Liver (tissue), 8 donors: ENCODE measurements at regions not wholly inside any gene's neighbourhood (a gene's known extent, or its start where the extent isn't known, plus 50 kb on each side); places are given as distances from the start of the nearest gene placed in this dataset.

Source experiments
- DNase-seq: peaks from one replicate; pipeline ENCODE4 v3.0.0-alpha.2; 2017; ENCODE audit warnings: low spot score
- H3K27ac ChIP-seq, 2 donors: one replicate each; pipeline ENCODE4 v1.7.0; 2013; ENCODE audit warnings: inconsistent platforms in 2 of 2, low read length in 2 of 2, control low read depth in 1 of 2, low read depth in 1 of 2, mild to moderate bottlenecking in 1 of 2
- H3K27me3 ChIP-seq, 4 donors: one replicate each; pipeline versions ENCODE4 v1.6.1 to v1.7.0; 2013; ENCODE audit warnings: low read length in 3 of 4, inconsistent platforms in 1 of 4, mild to moderate bottlenecking in 1 of 4, moderate library complexity in 1 of 4; ENCODE audit not compliant: control insufficient read depth in 4 of 4, insufficient read depth in 4 of 4
- H3K36me3 ChIP-seq, 4 donors: one replicate each; pipeline versions ENCODE4 v1.6.1 to v1.7.0; 2013; ENCODE audit warnings: low read length in 3 of 4, mild to moderate bottlenecking in 3 of 4, low read depth in 1 of 4, moderate library complexity in 1 of 4; ENCODE audit not compliant: control insufficient read depth in 4 of 4, insufficient read depth in 3 of 4
- H3K4me1 ChIP-seq, 4 donors: one replicate each; pipeline versions ENCODE4 v1.6.1 to v1.7.0; 2013; ENCODE audit warnings: low read length in 3 of 4, mild to moderate bottlenecking in 3 of 4, moderate library complexity in 1 of 4; ENCODE audit not compliant: control insufficient read depth in 4 of 4, insufficient read depth in 4 of 4
- H3K4me3 ChIP-seq, 3 donors: one replicate each; pipeline versions ENCODE4 v1.6.1 to v1.7.0; 2013; ENCODE audit warnings: low read length in 3 of 3, control low read depth in 1 of 3, low read depth in 1 of 3, mild to moderate bottlenecking in 1 of 3
- H3K9ac ChIP-seq, 2 donors: one replicate each; pipeline ENCODE4 v1.7.0; 2013; ENCODE audit warnings: low read length in 2 of 2, mild to moderate bottlenecking in 2 of 2, moderate library complexity in 2 of 2, control low read depth in 1 of 2, low read depth in 1 of 2
- H3K9me3 ChIP-seq, 4 donors: one replicate each; pipeline versions ENCODE4 v1.6.1 to v1.7.0; 2013; ENCODE audit warnings: low read length in 3 of 4; ENCODE audit not compliant: control insufficient read depth in 4 of 4
- EGR1 ChIP-seq, 2 donors: IDR thresholded peaks; 2 replicates each; pipeline ENCODE4 v1.6.1; 2016 to 2018; ENCODE audit warnings: antibody characterized with exemption in 2 of 2, low read depth in 2 of 2
- FOXA1 ChIP-seq: IDR thresholded peaks from 2 replicates; pipeline ENCODE4 v1.6.1; 2016; ENCODE audit warnings: antibody characterized with exemption
- FOXA2 ChIP-seq: IDR thresholded peaks from 2 replicates; pipeline ENCODE4 v1.6.1; 2016; ENCODE audit warnings: antibody characterized with exemption
- GABPA ChIP-seq, 2 donors: IDR thresholded peaks in 1 of 2; conservative IDR thresholded peaks in 1 of 2; 2 replicates each; pipeline ENCODE4 v1.6.1; 2016; ENCODE audit warnings: antibody characterized with exemption in 2 of 2, mild to moderate bottlenecking in 1 of 2, moderate library complexity in 1 of 2
- HNF4A ChIP-seq, 2 donors: conservative IDR thresholded peaks; 2 replicates each; pipeline ENCODE4 v1.6.1; 2016; ENCODE audit warnings: antibody characterized with exemption in 2 of 2, mild to moderate bottlenecking in 2 of 2
- HNF4G ChIP-seq: IDR thresholded peaks from 2 replicates; pipeline ENCODE4 v1.6.1; 2016; ENCODE audit warnings: antibody characterized with exemption
- JUND ChIP-seq, 2 donors: IDR thresholded peaks; 2 replicates each; pipeline ENCODE4 v1.6.1; 2016; ENCODE audit warnings: antibody characterized with exemption in 2 of 2
- NR2F2 ChIP-seq: IDR thresholded peaks from 2 replicates; pipeline ENCODE4 v1.6.1; 2016; ENCODE audit warnings: antibody characterized with exemption
- RAD21 ChIP-seq, 2 donors: IDR thresholded peaks; 2 replicates each; pipeline ENCODE4 v1.6.1; 2016; ENCODE audit warnings: antibody characterized with exemption in 2 of 2, mild to moderate bottlenecking in 2 of 2
- RXRA ChIP-seq, 2 donors: IDR thresholded peaks; 2 replicates each; pipeline ENCODE4 v1.6.1; 2017 to 2018; ENCODE audit warnings: antibody characterized with exemption in 2 of 2, mild to moderate bottlenecking in 1 of 2
- SP1 ChIP-seq: IDR thresholded peaks from 2 replicates; pipeline ENCODE4 v1.6.1; 2018; ENCODE audit warnings: antibody characterized with exemption, mild to moderate bottlenecking
- TAF1 ChIP-seq: conservative IDR thresholded peaks from 2 replicates; pipeline ENCODE4 v1.6.1; 2016; ENCODE audit warnings: antibody characterized with exemption, mild to moderate bottlenecking
- YY1 ChIP-seq: IDR thresholded peaks from 2 replicates; pipeline ENCODE4 v1.6.1; 2016; ENCODE audit warnings: antibody characterized with exemption, mild to moderate bottlenecking
- WGBS: extraction: QIAGEN DNeasy Blood & Tissue Kit; methylation state at CpG from one replicate; pipeline ENCODE4 v1.1.7; 2013; 5-methylcytosine and 5-hydroxymethylcytosine counted together
- TF ChIP-seq, protein P1 (sequence below): IDR thresholded peaks from 2 replicates; pipeline ENCODE4 v1.6.1; 2016; ENCODE audit warnings: antibody characterized with exemption
- TF ChIP-seq, protein P2 (sequence below): fragments of 150-350 bp; IDR thresholded peaks from 2 replicates; pipeline ENCODE4 v1.5.1; 2017; ENCODE audit warnings: improper control_type of control experiment, low read depth, low read length; ENCODE audit not compliant: missing input control
- TF ChIP-seq, protein P3 (sequence below): IDR thresholded peaks from 2 replicates; pipeline ENCODE4 v1.6.1; 2016; ENCODE audit warnings: antibody characterized with exemption
- donor health status: healthy.
- donor health status: healthy.
- donor health status: healthy.
- donor health status: healthy.
- donor health status: healthy.

DNA sequence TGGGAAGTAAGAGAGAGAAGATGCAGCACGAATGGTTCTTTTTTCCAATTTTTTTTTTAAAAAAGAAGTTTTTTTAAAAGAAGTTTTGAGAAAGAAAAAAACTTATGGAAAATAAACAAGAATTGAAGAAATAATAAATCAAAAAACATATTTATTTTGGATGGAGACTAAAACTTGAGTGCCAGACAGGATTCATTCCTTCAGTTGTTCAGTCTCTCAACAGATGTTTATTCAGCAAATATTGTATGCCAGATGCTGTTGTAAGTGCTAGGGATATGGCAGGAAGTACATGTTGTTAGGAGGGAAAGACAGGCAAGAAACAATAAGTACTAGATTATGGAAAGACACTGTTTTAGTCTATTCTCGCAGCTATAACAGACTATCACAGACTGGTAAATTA lies 750.7 kb upstream of the PHF14 start:
- TF ChIP-seq YY1, result no peak
- TF ChIP-seq RAD21 (IDR thresholded peaks at IDR 0.05), result no peak
- no peak for TF ChIP-seq GABPA (IDR thresholded peaks at IDR 0.05 in 1 of 2, conservative IDR thresholded peaks at IDR 0.05 in 1 of 2)
- no peak for TF ChIP-seq NR2F2
- TF ChIP-seq RXRA (IDR thresholded peaks at IDR 0.05), result no peak
- no peak for TF ChIP-seq FOXA2
- TF ChIP-seq TAF1, result no peak
- TF ChIP-seq FOXA1, result no peak
- no peak for TF ChIP-seq SP1
- TF ChIP-seq, protein P1, sequence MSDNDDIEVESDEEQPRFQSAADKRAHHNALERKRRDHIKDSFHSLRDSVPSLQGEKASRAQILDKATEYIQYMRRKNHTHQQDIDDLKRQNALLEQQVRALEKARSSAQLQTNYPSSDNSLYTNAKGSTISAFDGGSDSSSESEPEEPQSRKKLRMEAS, result no peak
- TF ChIP-seq, protein P2, sequence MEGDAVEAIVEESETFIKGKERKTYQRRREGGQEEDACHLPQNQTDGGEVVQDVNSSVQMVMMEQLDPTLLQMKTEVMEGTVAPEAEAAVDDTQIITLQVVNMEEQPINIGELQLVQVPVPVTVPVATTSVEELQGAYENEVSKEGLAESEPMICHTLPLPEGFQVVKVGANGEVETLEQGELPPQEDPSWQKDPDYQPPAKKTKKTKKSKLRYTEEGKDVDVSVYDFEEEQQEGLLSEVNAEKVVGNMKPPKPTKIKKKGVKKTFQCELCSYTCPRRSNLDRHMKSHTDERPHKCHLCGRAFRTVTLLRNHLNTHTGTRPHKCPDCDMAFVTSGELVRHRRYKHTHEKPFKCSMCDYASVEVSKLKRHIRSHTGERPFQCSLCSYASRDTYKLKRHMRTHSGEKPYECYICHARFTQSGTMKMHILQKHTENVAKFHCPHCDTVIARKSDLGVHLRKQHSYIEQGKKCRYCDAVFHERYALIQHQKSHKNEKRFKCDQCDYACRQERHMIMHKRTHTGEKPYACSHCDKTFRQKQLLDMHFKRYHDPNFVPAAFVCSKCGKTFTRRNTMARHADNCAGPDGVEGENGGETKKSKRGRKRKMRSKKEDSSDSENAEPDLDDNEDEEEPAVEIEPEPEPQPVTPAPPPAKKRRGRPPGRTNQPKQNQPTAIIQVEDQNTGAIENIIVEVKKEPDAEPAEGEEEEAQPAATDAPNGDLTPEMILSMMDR, result no peak
- no peak for TF ChIP-seq EGR1 (IDR thresholded peaks at IDR 0.05; ENCODE audit: low read depth in 2 of 2)
- TF ChIP-seq JUND (IDR thresholded peaks at IDR 0.05), result no peak
- no peak for TF ChIP-seq HNF4G
- no peaks in the 10 kb centered on the region for H3K27me3 ChIP-seq
- H3K4me1 ChIP-seq, result no peaks in the 10 kb centered on the region
- H3K9ac ChIP-seq, result no peak overlapping the region
- no peak overlapping the region for H3K27ac ChIP-seq
- no peaks in the 10 kb centered on the region for H3K36me3 ChIP-seq
- 67% methylated on average over 2 of the region's 2 CpGs for WGBS
- H3K4me3 ChIP-seq, result no peak overlapping the region
- DNase-seq, result no peak
- H3K9me3 ChIP-seq, result no peaks in the 10 kb centered on the region

DNA sequence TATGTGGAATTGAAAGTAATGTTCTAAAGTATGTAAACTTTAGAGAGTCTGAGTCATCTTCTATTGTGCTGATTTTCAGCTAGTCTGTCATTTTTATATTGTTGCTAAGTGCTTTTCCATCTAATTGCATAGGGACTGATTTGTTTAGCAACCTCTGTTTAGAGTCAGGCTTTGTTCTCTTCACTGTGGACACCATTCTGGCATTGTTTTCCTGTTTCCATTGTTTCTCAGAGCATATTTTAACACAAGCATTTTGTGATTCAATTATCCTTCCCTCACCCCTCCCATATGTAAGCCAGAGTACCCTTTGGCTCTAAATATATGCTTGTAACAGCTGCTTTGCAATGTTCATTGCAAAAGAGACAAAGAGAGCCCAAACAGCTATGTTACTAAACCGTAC lies 748.4 kb upstream of the PHF14 start:
- no peak for TF ChIP-seq SP1
- DNase-seq, result no peak
- Histone ChIP-seq H3K9ac (no peak overlapping the region), H3K27me3 (no peaks in the 10 kb centered on the region), H3K27ac (no peak overlapping the region), H3K4me1 (no peaks in the 10 kb centered on the region), H3K9me3 (no peaks in the 10 kb centered on the region), H3K4me3 (no peak overlapping the region), H3K36me3 (no peaks in the 10 kb centered on the region)
- WGBS, result 68% methylated on average over 1 of the region's 1 CpG

DNA sequence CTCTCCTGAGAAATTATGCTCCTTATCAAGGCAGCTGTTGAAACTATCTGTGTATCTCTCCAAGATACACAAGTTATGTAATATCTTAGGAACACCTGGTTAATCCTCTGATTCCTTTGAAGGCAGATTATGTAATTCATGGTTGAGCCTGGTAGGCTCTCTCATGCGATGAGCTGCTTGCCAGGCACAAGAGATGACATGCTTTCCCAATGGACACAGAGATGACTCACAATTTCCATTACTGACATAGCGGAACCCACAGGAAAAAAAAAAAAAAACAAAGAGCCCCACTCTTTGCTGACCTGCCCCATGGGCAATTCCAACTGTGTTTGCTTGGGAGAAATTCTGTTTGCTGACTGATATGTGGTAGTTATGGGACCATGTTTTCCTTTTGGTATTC lies 736.4 kb upstream of the PHF14 start:
- no peak overlapping the region for H3K27ac ChIP-seq
- DNase-seq, result no peak
- peak in 1 of 2 donors; percentile 28 for TF ChIP-seq HNF4A (conservative IDR thresholded peaks at IDR 0.05)
- no peak for TF ChIP-seq SP1
- peak in 1 of 2 donors; percentile 36 for TF ChIP-seq EGR1 (IDR thresholded peaks at IDR 0.05; ENCODE audit: low read depth in 2 of 2)
- no peak for TF ChIP-seq HNF4G
- TF ChIP-seq FOXA2, result peak; percentile 10
- peak in 1 of 2 donors; percentile 15 for TF ChIP-seq RXRA (IDR thresholded peaks at IDR 0.05)
- no peak for TF ChIP-seq YY1
- TF ChIP-seq, protein P3, sequence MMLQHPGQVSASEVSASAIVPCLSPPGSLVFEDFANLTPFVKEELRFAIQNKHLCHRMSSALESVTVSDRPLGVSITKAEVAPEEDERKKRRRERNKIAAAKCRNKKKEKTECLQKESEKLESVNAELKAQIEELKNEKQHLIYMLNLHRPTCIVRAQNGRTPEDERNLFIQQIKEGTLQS, result peak; percentile 33
- peak; percentile 90 to 96 for TF ChIP-seq JUND (IDR thresholded peaks at IDR 0.05)
- H3K9me3 ChIP-seq, result no peaks in the 10 kb centered on the region
- H3K9ac ChIP-seq, result no peak overlapping the region
- H3K4me3 ChIP-seq, result no peak overlapping the region
- H3K36me3 ChIP-seq, result no peaks in the 10 kb centered on the region
- no peaks in the 10 kb centered on the region for H3K27me3 ChIP-seq
- H3K4me1 ChIP-seq, result no peaks in the 10 kb centered on the region
- 43% methylated on average over 2 of the region's 2 CpGs for WGBS
